Tibial nerve (tissue), 4 donors: ENCODE measurements at regions not wholly inside any gene's neighbourhood (a gene's known extent, or its start where the extent isn't known, plus 50 kb on each side); places are given as distances from the start of the nearest gene placed in this dataset.

Experiments used
- DNase-seq, 2 donors: peaks; one replicate each; pipeline ENCODE4 v3.0.0-alpha.2; 2019; ENCODE audit warnings: low spot score in 2 of 2
- H3K27ac ChIP-seq, 4 donors: fragments of 200-600 bp; sonication (generic) in 3 of 4; one replicate each; pipeline ENCODE4 v1.5.1; 2017 to 2019; ENCODE audit warnings: mild to moderate bottlenecking in 1 of 4
- H3K27me3 ChIP-seq, 2 donors: fragments of 200-600 bp; sonication (generic) in 1 of 2; one replicate each; pipeline versions ENCODE4 v1.5.1 to v1.6.0; 2017 to 2019
- H3K36me3 ChIP-seq, 3 donors: fragments of 200-600 bp; sonication (generic); one replicate each; pipeline ENCODE4 v1.5.1; 2018 to 2019
- H3K4me1 ChIP-seq, 4 donors: fragments of 200-600 bp; sonication (generic) in 3 of 4; one replicate each; pipeline ENCODE4 v1.5.1; 2017 to 2019
- H3K4me3 ChIP-seq, 4 donors: fragments of 200-600 bp; sonication (generic) in 3 of 4; one replicate each; pipeline ENCODE4 v1.5.1; 2017 to 2019; ENCODE audit warnings: mild to moderate bottlenecking in 1 of 4, moderate library complexity in 1 of 4
- H3K9me3 ChIP-seq, 4 donors: fragments of 200-600 bp; sonication (generic) in 3 of 4; one replicate each; pipeline ENCODE4 v1.5.1; 2017 to 2019
- EP300 ChIP-seq, 2 donors: sonication (generic); formaldehyde crosslinking; IDR thresholded peaks; one replicate each; pipeline ENCODE4 v1.6.1; 2017; ENCODE audit warnings: antibody characterized with exemption in 2 of 2, mild to moderate bottlenecking in 1 of 2
- POLR2A ChIP-seq, 2 donors: fragments of 450-650 bp; IDR thresholded peaks; one replicate each; pipeline ENCODE4 v1.6.1; 2017; ENCODE audit warnings: antibody characterized with exemption in 2 of 2, mild to moderate bottlenecking in 2 of 2, moderate library complexity in 2 of 2
- WGBS, 2 donors: methylation state at CpG; one replicate each; pipeline ENCODE4 v1.1.5; 2018; 5-methylcytosine and 5-hydroxymethylcytosine counted together
- TF ChIP-seq, protein P1 (sequence below), 5 experiments: fragments of 200-600 bp in 3 of 5; fragments of 450-650 bp in 2 of 5; sonication (generic) in 3 of 5; IDR thresholded peaks; one replicate each; pipeline ENCODE4 v1.5.1; 2016 to 2019; ENCODE audit warnings: antibody characterized with exemption in 5 of 5, mild to moderate bottlenecking in 3 of 5, moderate library complexity in 2 of 5

DNA sequence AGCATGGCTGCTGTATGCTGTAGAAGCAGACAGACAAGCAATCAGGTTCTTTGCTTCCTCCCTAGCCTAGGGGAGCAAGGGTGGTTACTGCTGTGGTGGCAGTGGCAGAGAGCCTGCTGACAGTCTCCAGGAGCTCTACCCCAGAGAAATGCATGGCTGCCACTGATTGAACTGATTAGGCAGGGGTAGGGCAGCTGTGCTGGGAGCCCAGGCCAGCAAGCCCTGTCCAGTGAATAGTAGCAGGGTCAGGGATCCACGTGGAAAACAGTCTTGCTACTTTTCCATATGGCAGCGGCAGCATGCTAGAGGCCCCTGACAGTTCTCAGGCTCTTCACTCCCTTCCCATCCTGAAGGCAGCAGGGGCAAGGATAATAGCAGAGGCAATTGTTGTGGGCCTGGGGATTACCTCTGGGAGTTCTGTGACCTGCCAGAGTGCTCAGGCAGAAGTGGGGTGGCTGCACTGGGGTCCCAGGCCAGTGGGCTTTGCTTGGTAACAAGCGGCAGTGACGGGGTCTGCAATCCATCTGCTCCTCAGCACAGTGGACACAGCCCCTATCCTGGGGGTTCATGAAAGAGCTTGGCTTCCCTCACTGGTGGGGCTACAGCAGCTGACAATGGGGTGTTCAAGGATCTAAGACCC lies 558.8 kb upstream of the GHITM start:
- DNase-seq: no peak
- Histone ChIP-seq H3K27me3 (no peaks in the 10 kb centered on the region), H3K36me3 (no peaks in the 10 kb centered on the region), H3K9me3 (peaks cover 0 to 28% (median 2%) of the 10 kb centered on the region in 4 donors), H3K4me3 (no peak overlapping the region), H3K27ac (no peak overlapping the region), H3K4me1 (no peaks in the 10 kb centered on the region)
- 86 to 91% methylated on average over 4 of the region's 4 CpGs for WGBS, 2 donors
- TF ChIP-seq, protein P1, sequence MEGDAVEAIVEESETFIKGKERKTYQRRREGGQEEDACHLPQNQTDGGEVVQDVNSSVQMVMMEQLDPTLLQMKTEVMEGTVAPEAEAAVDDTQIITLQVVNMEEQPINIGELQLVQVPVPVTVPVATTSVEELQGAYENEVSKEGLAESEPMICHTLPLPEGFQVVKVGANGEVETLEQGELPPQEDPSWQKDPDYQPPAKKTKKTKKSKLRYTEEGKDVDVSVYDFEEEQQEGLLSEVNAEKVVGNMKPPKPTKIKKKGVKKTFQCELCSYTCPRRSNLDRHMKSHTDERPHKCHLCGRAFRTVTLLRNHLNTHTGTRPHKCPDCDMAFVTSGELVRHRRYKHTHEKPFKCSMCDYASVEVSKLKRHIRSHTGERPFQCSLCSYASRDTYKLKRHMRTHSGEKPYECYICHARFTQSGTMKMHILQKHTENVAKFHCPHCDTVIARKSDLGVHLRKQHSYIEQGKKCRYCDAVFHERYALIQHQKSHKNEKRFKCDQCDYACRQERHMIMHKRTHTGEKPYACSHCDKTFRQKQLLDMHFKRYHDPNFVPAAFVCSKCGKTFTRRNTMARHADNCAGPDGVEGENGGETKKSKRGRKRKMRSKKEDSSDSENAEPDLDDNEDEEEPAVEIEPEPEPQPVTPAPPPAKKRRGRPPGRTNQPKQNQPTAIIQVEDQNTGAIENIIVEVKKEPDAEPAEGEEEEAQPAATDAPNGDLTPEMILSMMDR (IDR thresholded peaks at IDR 0.05): no peak
- no peak for TF ChIP-seq EP300 (IDR thresholded peaks at IDR 0.05)
- no peak for TF ChIP-seq POLR2A (IDR thresholded peaks at IDR 0.05)

DNA sequence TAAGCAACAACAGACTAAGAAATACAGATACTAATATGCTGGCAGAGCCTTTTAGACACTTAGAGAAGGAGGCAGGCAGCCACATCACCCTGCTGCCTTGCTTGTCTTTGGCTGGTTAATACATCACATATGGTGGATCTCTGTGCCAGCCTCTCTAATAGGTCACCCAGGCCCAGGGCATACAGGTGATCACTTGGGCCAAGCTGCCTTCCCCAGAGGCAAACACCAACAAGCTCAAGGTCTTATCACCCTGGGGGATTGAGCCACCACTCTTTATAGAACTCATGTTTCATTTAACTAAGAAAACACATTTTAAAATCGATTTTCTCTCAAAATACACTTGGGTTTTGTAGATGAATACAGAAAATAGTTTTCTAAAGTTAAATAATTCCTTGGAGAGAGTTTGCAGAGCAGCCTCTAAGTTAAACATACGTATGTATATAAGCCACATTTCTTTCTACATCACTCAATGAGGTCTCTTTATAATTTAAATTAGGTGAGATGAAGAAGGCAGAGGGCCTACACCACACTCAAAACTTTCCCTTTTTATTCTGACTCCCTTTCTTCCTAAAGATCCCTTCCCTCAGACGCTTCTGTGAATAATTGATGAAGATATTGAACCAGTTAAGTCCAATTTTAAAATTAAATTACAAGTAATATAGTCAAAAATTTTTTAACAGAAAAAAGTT lies 556.8 kb upstream of the GHITM start:
- no peak for TF ChIP-seq EP300 (IDR thresholded peaks at IDR 0.05)
- TF ChIP-seq POLR2A (IDR thresholded peaks at IDR 0.05): no peak
- TF ChIP-seq, protein P1 (IDR thresholded peaks at IDR 0.05): no peak
- 58 to 60% methylated on average over 3 of the region's 3 CpGs for WGBS, 2 donors
- Histone ChIP-seq H3K4me1 (no peaks in the 10 kb centered on the region), H3K36me3 (no peaks in the 10 kb centered on the region), H3K9me3 (peaks cover 0 to 22% (median 0%) of the 10 kb centered on the region in 4 donors), H3K27ac (no peak overlapping the region), H3K27me3 (no peaks in the 10 kb centered on the region), H3K4me3 (no peak overlapping the region)
- DNase-seq: no peak

DNA sequence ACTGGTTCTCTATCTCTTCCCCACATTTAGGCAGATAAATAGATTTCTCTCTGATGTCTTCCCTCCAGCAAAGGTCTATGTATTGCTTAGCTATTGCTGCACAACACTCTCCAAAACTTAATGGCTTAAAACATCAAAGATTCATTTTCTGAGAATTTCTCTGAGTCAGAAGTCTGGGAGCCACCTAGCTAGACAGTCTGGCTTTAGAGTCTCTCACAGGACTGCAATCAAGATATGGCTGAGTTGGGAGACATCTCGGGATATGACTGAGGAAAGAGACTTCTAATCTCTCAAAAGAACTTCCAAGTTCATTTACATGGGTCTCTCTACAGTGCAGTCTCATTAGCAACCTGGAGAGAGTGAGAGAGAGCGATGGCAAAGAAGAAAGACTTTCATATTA lies 553.6 kb upstream of the GHITM start:
- no peak for DNase-seq
- Histone ChIP-seq H3K27ac (no peak overlapping the region), H3K27me3 (no peaks in the 10 kb centered on the region), H3K9me3 (no peaks in the 10 kb centered on the region), H3K36me3 (no peaks in the 10 kb centered on the region), H3K4me1 (no peaks in the 10 kb centered on the region), H3K4me3 (no peak overlapping the region)
- TF ChIP-seq POLR2A (IDR thresholded peaks at IDR 0.05) (no peak), EP300 (IDR thresholded peaks at IDR 0.05) (no peak)
- TF ChIP-seq, protein P1 (IDR thresholded peaks at IDR 0.05): no peak
- WGBS, 2 donors: 76 to 83% methylated on average over 2 of the region's 2 CpGs

DNA sequence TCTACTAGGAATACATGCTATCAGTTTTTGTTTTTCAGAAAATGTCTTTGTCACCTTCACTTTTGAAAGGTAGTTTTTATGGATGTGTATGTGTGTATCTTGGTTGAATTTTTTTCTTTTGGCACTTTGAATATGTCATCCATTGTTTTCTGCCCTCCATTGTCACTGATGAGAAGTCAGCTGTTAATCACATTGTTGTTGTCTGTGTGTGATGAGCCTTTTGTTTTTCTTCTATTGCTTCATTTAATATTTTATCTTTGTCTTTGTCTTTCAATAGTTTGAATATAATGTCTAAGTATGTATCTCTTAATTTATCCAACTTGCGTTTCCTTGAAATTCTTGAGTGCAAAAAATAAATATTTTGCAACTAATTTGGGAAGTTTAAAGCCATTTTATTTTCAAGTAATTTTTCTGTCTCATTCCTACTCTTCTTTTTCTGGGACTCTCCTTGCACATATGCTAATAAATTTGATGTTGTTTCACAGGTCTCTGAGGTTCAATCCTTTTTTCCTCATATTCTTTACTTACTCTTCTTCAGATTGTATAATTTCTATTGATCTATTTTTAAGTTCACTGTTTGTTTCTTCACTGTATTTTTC lies 546.9 kb upstream of the GHITM start:
- Histone ChIP-seq H3K9me3 (peaks cover 0 to 19% (median 3%) of the 10 kb centered on the region in 4 donors), H3K27ac (no peak overlapping the region), H3K36me3 (no peaks in the 10 kb centered on the region), H3K27me3 (no peaks in the 10 kb centered on the region), H3K4me1 (no peaks in the 10 kb centered on the region), H3K4me3 (no peak overlapping the region)
- 88 to 94% methylated on average over 1 of the region's 1 CpG for WGBS, 2 donors
- no peak for TF ChIP-seq EP300 (IDR thresholded peaks at IDR 0.05)
- TF ChIP-seq POLR2A (IDR thresholded peaks at IDR 0.05): no peak
- TF ChIP-seq, protein P1 (IDR thresholded peaks at IDR 0.05): no peak
- DNase-seq: no peak

DNA sequence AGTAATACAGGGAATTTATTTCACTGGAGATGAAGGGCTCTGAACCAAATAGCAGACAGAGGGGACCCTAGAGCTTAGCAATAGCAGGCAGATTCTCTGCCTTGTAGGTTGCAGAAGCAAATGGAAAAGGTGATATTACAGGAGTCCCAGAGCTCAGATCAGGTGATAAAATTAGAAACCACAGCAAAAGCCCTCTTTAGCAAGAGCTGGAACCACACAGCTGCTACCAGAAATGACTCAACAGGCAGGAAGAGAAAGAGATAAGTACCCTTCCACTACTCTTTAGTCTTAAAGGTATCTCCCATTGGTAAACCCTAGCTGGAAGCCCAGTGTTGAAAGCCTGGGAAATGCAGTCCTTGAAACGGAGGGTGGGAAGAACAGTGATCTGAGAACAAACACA lies 535.6 kb upstream of the GHITM start:
- no peak for TF ChIP-seq EP300 (IDR thresholded peaks at IDR 0.05)
- TF ChIP-seq, protein P1 (IDR thresholded peaks at IDR 0.05): no peak
- TF ChIP-seq POLR2A (IDR thresholded peaks at IDR 0.05): no peak
- H3K27me3 ChIP-seq: no peaks in the 10 kb centered on the region
- H3K27ac ChIP-seq: no peak overlapping the region
- H3K9me3 ChIP-seq: no peaks in the 10 kb centered on the region
- no peak overlapping the region for H3K4me3 ChIP-seq
- no peaks in the 10 kb centered on the region for H3K4me1 ChIP-seq
- DNase-seq: no peak
- H3K36me3 ChIP-seq: no peaks in the 10 kb centered on the region
- 81 to 89% methylated on average over 1 of the region's 1 CpG for WGBS, 2 donors
